H1 (cell line): ENCODE measurements at regions not wholly inside any gene's neighbourhood (a gene's known extent, or its start where the extent isn't known, plus 50 kb on each side); places are given as distances from the start of the nearest gene placed in this dataset.

ENCODE experiments used
- JUND ChIP-seq: IDR thresholded peaks from 2 replicates; pipeline ENCODE4 v1.6.1; 2011; ENCODE audit warnings: mild to moderate bottlenecking, improper control_type of control experiment, low read length
- TEAD4 ChIP-seq: IDR thresholded peaks from 2 replicates; pipeline ENCODE4 v1.6.1; 2012; ENCODE audit warnings: low read depth, low read length, inconsistent platforms, mixed read lengths

- TF ChIP-seq JUND (no peak), TEAD4 (no peak)
Observed at GRCh38 chr2:11998626-11999378, 252.4 kb downstream of the LPIN1 start (continued).
